ENCODE measurements at regions not wholly inside any gene's neighbourhood (a gene's known extent, or its start where the extent isn't known, plus 50 kb on each side); places are given as distances from the start of the nearest gene placed in this dataset.

- 43 to 67% methylated on average over 1 of the region's 1 CpG for WGBS, 2 donors
Observed at GRCh38 chr7:126001349-126001748, 1071.7 kb upstream of the POT1 start.

GRCh38 chr7:125984795-125985194 lies 1055.2 kb upstream of the POT1 start:
- Histone ChIP-seq H3K4me3 (no peak overlapping the region), H3K4me1 (no peaks in the 10 kb centered on the region), H3K27ac (no peak overlapping the region), H3K27me3 (no peaks in the 10 kb centered on the region), H3K9me3 (peaks cover 0 to 18% (median 3%) of the 10 kb centered on the region in 11 donors), H3K36me3 (no peaks in the 10 kb centered on the region)
- 83 to 88% methylated on average over 3 of the region's 3 CpGs for WGBS, 2 donors
- no peak for DNase-seq
- TF ChIP-seq, protein P1, sequence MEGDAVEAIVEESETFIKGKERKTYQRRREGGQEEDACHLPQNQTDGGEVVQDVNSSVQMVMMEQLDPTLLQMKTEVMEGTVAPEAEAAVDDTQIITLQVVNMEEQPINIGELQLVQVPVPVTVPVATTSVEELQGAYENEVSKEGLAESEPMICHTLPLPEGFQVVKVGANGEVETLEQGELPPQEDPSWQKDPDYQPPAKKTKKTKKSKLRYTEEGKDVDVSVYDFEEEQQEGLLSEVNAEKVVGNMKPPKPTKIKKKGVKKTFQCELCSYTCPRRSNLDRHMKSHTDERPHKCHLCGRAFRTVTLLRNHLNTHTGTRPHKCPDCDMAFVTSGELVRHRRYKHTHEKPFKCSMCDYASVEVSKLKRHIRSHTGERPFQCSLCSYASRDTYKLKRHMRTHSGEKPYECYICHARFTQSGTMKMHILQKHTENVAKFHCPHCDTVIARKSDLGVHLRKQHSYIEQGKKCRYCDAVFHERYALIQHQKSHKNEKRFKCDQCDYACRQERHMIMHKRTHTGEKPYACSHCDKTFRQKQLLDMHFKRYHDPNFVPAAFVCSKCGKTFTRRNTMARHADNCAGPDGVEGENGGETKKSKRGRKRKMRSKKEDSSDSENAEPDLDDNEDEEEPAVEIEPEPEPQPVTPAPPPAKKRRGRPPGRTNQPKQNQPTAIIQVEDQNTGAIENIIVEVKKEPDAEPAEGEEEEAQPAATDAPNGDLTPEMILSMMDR (IDR thresholded peaks at IDR 0.05) = no peak
- ATAC-seq = no peak
- intact Hi-C loops (cut with DNase I) = no loop called here

More at GRCh38 chr7:126001349-126001748, 1071.7 kb upstream of the POT1 start:
- ATAC-seq (no peak), DNase-seq (no peak)
- H3K27ac ChIP-seq = no peak overlapping the region
- H3K9me3 ChIP-seq = peaks cover 0 to 13% (median 0%) of the 10 kb centered on the region in 11 donors
- TF ChIP-seq, protein P1 (IDR thresholded peaks at IDR 0.05) = no peak
- H3K36me3 ChIP-seq = no peaks in the 10 kb centered on the region
- H3K4me3 ChIP-seq = no peak overlapping the region
- intact Hi-C loops (cut with DNase I) = no loop called here
- H3K27me3 ChIP-seq = no peaks in the 10 kb centered on the region
- no peaks in the 10 kb centered on the region for H3K4me1 ChIP-seq

DNA sequence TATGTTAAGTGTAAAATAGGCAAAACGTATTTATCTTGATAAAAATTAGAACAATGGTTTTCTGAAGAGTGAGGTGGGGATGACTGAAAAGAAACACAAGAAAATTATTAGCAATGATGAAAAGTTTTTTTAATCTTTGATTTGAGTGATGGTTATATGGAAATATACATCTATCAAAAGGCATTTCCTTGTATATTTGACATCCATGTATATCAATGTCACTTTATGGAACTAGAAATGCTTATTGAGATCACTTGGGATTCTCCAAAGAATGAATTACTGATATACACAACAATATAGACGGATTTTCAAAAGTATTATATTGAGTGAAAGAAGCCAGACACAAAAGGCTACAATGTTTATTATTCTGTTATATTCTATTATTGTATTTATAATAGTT lies 1042.0 kb upstream of the POT1 start:
- Histone ChIP-seq H3K27me3 (no peaks in the 10 kb centered on the region), H3K4me1 (no peaks in the 10 kb centered on the region), H3K36me3 (no peaks in the 10 kb centered on the region), H3K4me3 (no peak overlapping the region), H3K9me3 (no peaks in the 10 kb centered on the region), H3K27ac (no peak overlapping the region)
- DNase-seq (no peak), ATAC-seq (no peak)
- intact Hi-C loops (cut with DNase I) = no loop called here
- WGBS, 2 donors = 66 to 70% methylated on average over 2 of the region's 2 CpGs
- TF ChIP-seq, protein P1 (IDR thresholded peaks at IDR 0.05) = no peak

GRCh38 chr7:125966278-125967048 lies 1036.8 kb upstream of the POT1 start:
- TF ChIP-seq, protein P1 (IDR thresholded peaks at IDR 0.05) = no peak
- no peaks in the 10 kb centered on the region for H3K9me3 ChIP-seq
- no peaks in the 10 kb centered on the region for H3K4me1 ChIP-seq
- 82 to 83% methylated on average over 1 of the region's 1 CpG for WGBS, 2 donors
- no peaks in the 10 kb centered on the region for H3K27me3 ChIP-seq
- ATAC-seq = no peak
- H3K27ac ChIP-seq = no peak overlapping the region
- intact Hi-C loops (cut with DNase I) = no loop called here
- no peak for DNase-seq
- H3K4me3 ChIP-seq = no peak overlapping the region
- H3K36me3 ChIP-seq = no peaks in the 10 kb centered on the region

Measured in heart right ventricle (tissue), 16 donors.